H1 (cell line): ENCODE measurements at regions not wholly inside any gene's neighbourhood (a gene's known extent, or its start where the extent isn't known, plus 50 kb on each side); places are given as distances from the start of the nearest gene placed in this dataset.
"Not testable (repeated sequence)": the region's sequence is repeated elsewhere in the genome, so short reads cannot be mapped to it uniquely, and the experiment has no call there.

Experiments
- CTCF ChIA-PET: fragments of 300-600 bp; sonication (Branson Sonifier 250); formaldehyde crosslinking; loops from one replicate; lab custom pipeline; 2021; ENCODE audit not compliant: partially characterized antibody; lab: Charles Lee
- POLR2A ChIA-PET: fragments of 300-600 bp; sonication (Branson Sonifier 250); formaldehyde crosslinking; loops from one replicate; lab custom pipeline; 2021; ENCODE audit warnings: inconsistent platforms; ENCODE audit not compliant: partially characterized antibody; lab: Charles Lee
- DNase-seq, 2 experiments: peaks; one replicate each; pipeline versions ENCODE4 v3.0.0 to v3.0.0-alpha.2; 2010 to 2022; ENCODE audit warnings: low spot score in 2 of 2, low read depth in 1 of 2, mixed read lengths in 1 of 2
- FAIRE-seq: peaks from 2 replicates; lab custom pipeline; 2011; peaks lifted over from hg19 to GRCh38; lab: Jason Lieb, UNC
- H2AFZ ChIP-seq: 2 replicates; pipeline ENCODE4 v1.8.1; 2012; ENCODE audit warnings: low read length, inconsistent platforms
- H2AK5ac ChIP-seq: 2 replicates; pipeline ENCODE4 v1.6.1; 2013; ENCODE audit warnings: low read depth, low read length
- H2BK120ac ChIP-seq: replicated peaks from 2 replicates; pipeline ENCODE3; 2013; ENCODE audit warnings: low read depth, low read length, inconsistent platforms
- H2BK12ac ChIP-seq: 2 replicates; pipeline ENCODE4 v1.6.1; 2013; ENCODE audit warnings: low read depth, low read length
- H2BK15ac ChIP-seq: 2 replicates; pipeline ENCODE4 v1.6.1; 2013; ENCODE audit warnings: low read length
- H2BK20ac ChIP-seq: 2 replicates; pipeline ENCODE4 v1.6.1; 2013; ENCODE audit warnings: low read length
- H2BK5ac ChIP-seq: 2 replicates; pipeline ENCODE4 v1.6.1; 2013; ENCODE audit warnings: low read depth, low read length
- H3K14ac ChIP-seq: 2 replicates; pipeline ENCODE4 v1.6.1; 2013; ENCODE audit warnings: inconsistent platforms; ENCODE audit not compliant: insufficient read length
- H3K18ac ChIP-seq: 2 replicates; pipeline ENCODE4 v1.6.1; 2013; ENCODE audit warnings: low read length; ENCODE audit errors: extremely low read depth
- H3K23ac ChIP-seq: 2 replicates; pipeline ENCODE4 v1.6.1; 2013; ENCODE audit warnings: inconsistent platforms; ENCODE audit not compliant: insufficient read length
- H3K23me2 ChIP-seq: 2 replicates; pipeline ENCODE4 v1.6.1; 2013; ENCODE audit warnings: low read depth, low read length
- H3K27ac ChIP-seq: 2 replicates; pipeline ENCODE4 v1.6.1; 2011; ENCODE audit warnings: low read depth, low read length, inconsistent platforms
- H3K27me3 ChIP-seq, 4 experiments: replicated peaks in 1 of 4; 1 replicate in 1 of 4; 2 replicates in 3 of 4; pipeline versions ENCODE4 v1.6.1 to v1.8.1; 2011 to 2013; ENCODE audit warnings: low read length in 3 of 4, mild to moderate bottlenecking in 3 of 4, inconsistent platforms in 2 of 4, mixed read lengths in 2 of 4, moderate library complexity in 1 of 4; ENCODE audit not compliant: control insufficient read depth in 3 of 4, insufficient read depth in 3 of 4; ENCODE audit errors: extremely low read depth in 1 of 4
- H3K36me3 ChIP-seq, 4 experiments: 2 replicates each; pipeline versions ENCODE4 v1.6.1 to v1.8.1; 2011 to 2013; ENCODE audit warnings: mild to moderate bottlenecking in 4 of 4, low read length in 3 of 4, moderate library complexity in 2 of 4, control low read depth in 1 of 4, inconsistent platforms in 1 of 4; ENCODE audit not compliant: insufficient read depth in 4 of 4, control insufficient read depth in 2 of 4
- H3K4ac ChIP-seq: replicated peaks from 2 replicates; pipeline ENCODE3; 2013; ENCODE audit warnings: low read length, low read depth, mixed read lengths, inconsistent platforms; ENCODE audit not compliant: insufficient read length
- H3K4me1 ChIP-seq, 4 experiments: replicated peaks in 1 of 4; 1 replicate in 1 of 4; 2 replicates in 3 of 4; pipeline versions ENCODE4 v1.6.1 to v1.8.1; 2011 to 2013; ENCODE audit warnings: low read length in 3 of 4, inconsistent platforms in 2 of 4, mixed read lengths in 1 of 4; ENCODE audit not compliant: insufficient read depth in 4 of 4, control insufficient read depth in 3 of 4
- H3K4me2 ChIP-seq, 2 experiments: 2 replicates each; pipeline versions ENCODE4 v1.6.1 to v1.8.1; 2011 to 2013; ENCODE audit warnings: low read depth in 2 of 2, low read length in 2 of 2, control low read depth in 1 of 2, inconsistent platforms in 1 of 2, mild to moderate bottlenecking in 1 of 2; ENCODE audit not compliant: insufficient read depth in 1 of 2
- H3K4me3 ChIP-seq, 4 experiments: fragments of 200-600, 300-600 bp in 1 of 4; sonication (generic), shearing (Covaris generic), sonication (Bioruptor Twin) in 1 of 4; 2 replicates each; pipeline versions ENCODE4 v1.5.1 to v1.8.1; 2011 to 2016; ENCODE audit warnings: low read length in 4 of 4, low read depth in 3 of 4, control low read depth in 2 of 4, inconsistent platforms in 2 of 4, mild to moderate bottlenecking in 2 of 4, mixed read lengths in 1 of 4, moderate library complexity in 1 of 4; ENCODE audit not compliant: insufficient read depth in 2 of 4; ENCODE audit errors: extremely low read depth in 1 of 4
- H3K56ac ChIP-seq: replicated peaks from 2 replicates; pipeline ENCODE3; 2013; ENCODE audit warnings: low read depth, mild to moderate bottlenecking, mixed read lengths, low read length, inconsistent platforms; ENCODE audit not compliant: insufficient read length
- H3K79me1 ChIP-seq: 2 replicates; pipeline ENCODE4 v1.6.1; 2013; ENCODE audit warnings: low read depth, low read length, control low read depth
- H3K79me2 ChIP-seq, 2 experiments: 2 replicates each; pipeline versions ENCODE4 v1.6.1 to v1.8.1; 2012 to 2013; ENCODE audit warnings: low read length in 2 of 2, mild to moderate bottlenecking in 2 of 2, inconsistent platforms in 1 of 2; ENCODE audit not compliant: insufficient read depth in 2 of 2, control insufficient read depth in 1 of 2
- H3K9ac ChIP-seq, 4 experiments: replicated peaks in 1 of 4; 1 replicate in 1 of 4; 2 replicates in 3 of 4; pipeline versions ENCODE4 v1.6.1 to v1.8.1; 2011 to 2013; ENCODE audit warnings: low read depth in 3 of 4, low read length in 3 of 4, control low read depth in 2 of 4, mild to moderate bottlenecking in 2 of 4, moderate library complexity in 2 of 4, inconsistent platforms in 1 of 4; ENCODE audit errors: extremely low read depth in 1 of 4
- H3K9me3 ChIP-seq, 2 experiments: 2 replicates each; pipeline versions ENCODE4 v1.6.1 to v1.8.1; 2012 to 2013; ENCODE audit warnings: mild to moderate bottlenecking in 2 of 2, moderate library complexity in 2 of 2, control low read depth in 1 of 2, inconsistent platforms in 1 of 2, low read depth in 1 of 2, low read length in 1 of 2, mixed read lengths in 1 of 2; ENCODE audit not compliant: insufficient read depth in 2 of 2
- H4K20me1 ChIP-seq, 2 experiments: replicated peaks in 1 of 2; 2 replicates each; pipeline versions ENCODE3 to v1.8.1; 2011 to 2013; ENCODE audit warnings: inconsistent platforms in 2 of 2, low read length in 2 of 2, mild to moderate bottlenecking in 1 of 2; ENCODE audit not compliant: insufficient read depth in 2 of 2, control insufficient read depth in 1 of 2
- H4K5ac ChIP-seq: 2 replicates; pipeline ENCODE4 v1.6.1; 2013; ENCODE audit warnings: low read length, low read depth, mixed read lengths, inconsistent platforms; ENCODE audit not compliant: insufficient read length
- H4K8ac ChIP-seq: 2 replicates; pipeline ENCODE4 v1.8.0; 2013; ENCODE audit warnings: mild to moderate bottlenecking, moderate library complexity, low read length, inconsistent platforms; ENCODE audit not compliant: insufficient read depth; ENCODE audit errors: extremely low read depth
- H4K91ac ChIP-seq: replicated peaks from 2 replicates; pipeline ENCODE3; 2013; ENCODE audit warnings: low read length, mixed read lengths, inconsistent platforms; ENCODE audit not compliant: insufficient read length
- WGBS, 2 experiments: shearing (Covaris generic) in 1 of 2; methylation state at CpG; one replicate each; pipeline versions ENCODE4 v1.1.6 to v1.1.7; 2013 to 2015; ENCODE audit warnings: low lambda C conversion rate in 2 of 2, mixed read lengths in 2 of 2, inconsistent platforms in 1 of 2, low coverage in 1 of 2, missing lambda C conversion rate in 1 of 2; ENCODE audit not compliant: insufficient replicate concordance in 2 of 2, insufficient coverage in 1 of 2, insufficient read length in 1 of 2; ENCODE audit errors: extremely low coverage in 1 of 2, missing lambda C conversion rate in 1 of 2; 5-methylcytosine and 5-hydroxymethylcytosine counted together

DNA sequence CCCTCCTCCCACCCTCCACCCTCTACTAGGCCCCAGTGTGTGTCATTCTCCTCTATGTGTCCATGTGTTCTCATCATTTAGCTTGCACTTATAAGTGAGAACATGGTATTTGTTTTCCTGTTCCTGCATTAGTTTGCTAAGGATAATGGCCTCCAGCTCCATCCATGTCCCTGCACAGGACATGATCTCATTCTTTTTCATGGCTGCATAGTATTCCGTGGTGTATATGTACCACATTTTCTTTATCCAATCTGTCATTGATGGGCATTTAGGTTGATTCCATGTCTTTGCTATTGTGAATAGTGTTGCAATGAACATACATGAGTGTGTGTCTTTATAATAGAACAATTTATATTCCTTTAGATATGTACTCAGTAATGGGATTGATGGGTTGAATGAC is 148.7 kb upstream of the CXorf66 start:
- H3K23ac ChIP-seq, POLR2A ChIA-PET, H3K27me3 ChIP-seq, H2BK120ac ChIP-seq, H2BK5ac ChIP-seq, FAIRE-seq, H4K20me1 ChIP-seq, H3K56ac ChIP-seq, H4K8ac ChIP-seq, H3K36me3 ChIP-seq, H2AK5ac ChIP-seq, H3K27ac ChIP-seq, H3K4me2 ChIP-seq, H3K9ac ChIP-seq, H3K14ac ChIP-seq, H3K79me2 ChIP-seq, CTCF ChIA-PET, H2BK12ac ChIP-seq, H4K5ac ChIP-seq, H3K9me3 ChIP-seq, H2BK15ac ChIP-seq, DNase-seq, H3K4me1 ChIP-seq, H3K18ac ChIP-seq, H3K79me1 ChIP-seq, H3K23me2 ChIP-seq, H3K4me3 ChIP-seq, H4K91ac ChIP-seq, H2AFZ ChIP-seq, H3K4ac ChIP-seq, H2BK20ac ChIP-seq: not testable (repeated sequence)
- WGBS, 2 experiments = 100% methylated on average over 1 of the region's 1 CpG; no CpG with 5 or more reads in 1 of the 2 experiments
